Testis (tissue), 2 donors: ENCODE measurements at regions not wholly inside any gene's neighbourhood (a gene's known extent, or its start where the extent isn't known, plus 50 kb on each side); places are given as distances from the start of the nearest gene placed in this dataset.

Source experiments
- POLR2A ChIP-seq: fragments of 450-650 bp; IDR thresholded peaks from one replicate; pipeline ENCODE4 v1.6.1; 2017; ENCODE audit warnings: antibody characterized with exemption, mild to moderate bottlenecking, moderate library complexity
- TF ChIP-seq, protein P1 (sequence below), 3 experiments: fragments of 450-650 bp in 2 of 3; fragments of 200-600 bp in 1 of 3; sonication (generic) in 1 of 3; IDR thresholded peaks; one replicate each; pipeline ENCODE4 v1.5.1; 2016 to 2019; ENCODE audit warnings: antibody characterized with exemption in 3 of 3, mild to moderate bottlenecking in 2 of 3, moderate library complexity in 1 of 3

GRCh38 chr1:29457496-29458368, 221.4 kb downstream of the PTPRU start:
- TF ChIP-seq, protein P1, sequence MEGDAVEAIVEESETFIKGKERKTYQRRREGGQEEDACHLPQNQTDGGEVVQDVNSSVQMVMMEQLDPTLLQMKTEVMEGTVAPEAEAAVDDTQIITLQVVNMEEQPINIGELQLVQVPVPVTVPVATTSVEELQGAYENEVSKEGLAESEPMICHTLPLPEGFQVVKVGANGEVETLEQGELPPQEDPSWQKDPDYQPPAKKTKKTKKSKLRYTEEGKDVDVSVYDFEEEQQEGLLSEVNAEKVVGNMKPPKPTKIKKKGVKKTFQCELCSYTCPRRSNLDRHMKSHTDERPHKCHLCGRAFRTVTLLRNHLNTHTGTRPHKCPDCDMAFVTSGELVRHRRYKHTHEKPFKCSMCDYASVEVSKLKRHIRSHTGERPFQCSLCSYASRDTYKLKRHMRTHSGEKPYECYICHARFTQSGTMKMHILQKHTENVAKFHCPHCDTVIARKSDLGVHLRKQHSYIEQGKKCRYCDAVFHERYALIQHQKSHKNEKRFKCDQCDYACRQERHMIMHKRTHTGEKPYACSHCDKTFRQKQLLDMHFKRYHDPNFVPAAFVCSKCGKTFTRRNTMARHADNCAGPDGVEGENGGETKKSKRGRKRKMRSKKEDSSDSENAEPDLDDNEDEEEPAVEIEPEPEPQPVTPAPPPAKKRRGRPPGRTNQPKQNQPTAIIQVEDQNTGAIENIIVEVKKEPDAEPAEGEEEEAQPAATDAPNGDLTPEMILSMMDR (IDR thresholded peaks at IDR 0.05), result no peak
- TF ChIP-seq POLR2A, result no peak
